Activated T-cell treated with anti-CD3 and anti-CD28 coated beads, Interleukin-2, amount 50 U/mL, for 24 hours (primary cell): ENCODE measurements at regions not wholly inside any gene's neighbourhood (a gene's known extent, or its start where the extent isn't known, plus 50 kb on each side); places are given as distances from the start of the nearest gene placed in this dataset.

Experiments used
- DNase-seq: peaks from one replicate; pipeline ENCODE4 v3.0.0-alpha.2; 2020
- H3K27ac Mint-ChIP-seq: 2 replicates; pipeline ENCODE4 v1.8.0; 2020; ENCODE audit warnings: mild to moderate bottlenecking, mixed read lengths
- H3K27me3 Mint-ChIP-seq: 2 replicates; pipeline ENCODE4 v1.8.0; 2020; ENCODE audit warnings: mixed read lengths
- H3K36me3 Mint-ChIP-seq: 2 replicates; pipeline ENCODE4 v1.8.0; 2020; ENCODE audit warnings: low read depth, mixed read lengths
- H3K4me1 Mint-ChIP-seq: 2 replicates; pipeline ENCODE4 v1.8.0; 2020; ENCODE audit warnings: low read depth, mixed read lengths
- H3K4me3 Mint-ChIP-seq: 2 replicates; pipeline ENCODE4 v1.8.0; 2020; ENCODE audit warnings: mild to moderate bottlenecking, moderate library complexity, mixed read lengths
- H3K9me3 Mint-ChIP-seq: 2 replicates; pipeline ENCODE4 v1.8.0; 2020; ENCODE audit warnings: mixed read lengths

- H3K9me3 Mint-ChIP-seq = no peaks in the 10 kb centered on the region
- no peaks in the 10 kb centered on the region for H3K36me3 Mint-ChIP-seq
- no peak for DNase-seq
- H3K4me3 Mint-ChIP-seq = no peak overlapping the region
- no peak overlapping the region for H3K27ac Mint-ChIP-seq
- H3K27me3 Mint-ChIP-seq = no peaks in the 10 kb centered on the region
- H3K4me1 Mint-ChIP-seq = no peaks in the 10 kb centered on the region
Observed at GRCh38 chr9:14393418-14393817, 79.5 kb upstream of the NFIB start.

- no peaks in the 10 kb centered on the region for H3K27me3 Mint-ChIP-seq
- H3K27ac Mint-ChIP-seq = no peak overlapping the region
- no peak for DNase-seq
- no peaks in the 10 kb centered on the region for H3K9me3 Mint-ChIP-seq
- no peaks in the 10 kb centered on the region for H3K4me1 Mint-ChIP-seq
- no peaks in the 10 kb centered on the region for H3K36me3 Mint-ChIP-seq
- no peak overlapping the region for H3K4me3 Mint-ChIP-seq
Observed at GRCh38 chr9:14391620-14392019, 77.7 kb upstream of the NFIB start.

- no peak overlapping the region for H3K4me3 Mint-ChIP-seq
- H3K27me3 Mint-ChIP-seq = peaks cover 3% of the 10 kb centered on the region
- no peaks in the 10 kb centered on the region for H3K36me3 Mint-ChIP-seq
- no peak overlapping the region for H3K27ac Mint-ChIP-seq
- no peak for DNase-seq
- no peaks in the 10 kb centered on the region for H3K9me3 Mint-ChIP-seq
- no peaks in the 10 kb centered on the region for H3K4me1 Mint-ChIP-seq
Observed at GRCh38 chr9:14389657-14390056, 75.7 kb upstream of the NFIB start.

- Mint-ChIP-seq H3K36me3 (no peaks in the 10 kb centered on the region), H3K27ac (no peak overlapping the region), H3K4me3 (no peak overlapping the region), H3K4me1 (no peaks in the 10 kb centered on the region), H3K9me3 (no peaks in the 10 kb centered on the region), H3K27me3 (peaks cover 3% of the 10 kb centered on the region)
- no peak for DNase-seq
Observed at GRCh38 chr9:14389146-14389545, 75.2 kb upstream of the NFIB start.

- Mint-ChIP-seq H3K27me3 (peaks cover 10% of the 10 kb centered on the region), H3K4me1 (no peaks in the 10 kb centered on the region), H3K36me3 (no peaks in the 10 kb centered on the region), H3K27ac (no peak overlapping the region), H3K9me3 (no peaks in the 10 kb centered on the region), H3K4me3 (no peak overlapping the region)
- no peak for DNase-seq
Observed at GRCh38 chr9:14383773-14384172, 69.8 kb upstream of the NFIB start.

GRCh38 chr9:14383294-14383693 is 69.4 kb upstream of the NFIB start:
- H3K4me1 Mint-ChIP-seq = no peaks in the 10 kb centered on the region
- H3K27ac Mint-ChIP-seq = no peak overlapping the region
- H3K4me3 Mint-ChIP-seq = no peak overlapping the region
- H3K9me3 Mint-ChIP-seq = no peaks in the 10 kb centered on the region
- peaks cover 10% of the 10 kb centered on the region for H3K27me3 Mint-ChIP-seq
- no peaks in the 10 kb centered on the region for H3K36me3 Mint-ChIP-seq
- DNase-seq = no peak

GRCh38 chr9:14380061-14380836 is 66.3 kb upstream of the NFIB start:
- H3K27me3 Mint-ChIP-seq = peaks cover 8% of the 10 kb centered on the region
- H3K9me3 Mint-ChIP-seq = no peaks in the 10 kb centered on the region
- DNase-seq = no peak
- H3K4me3 Mint-ChIP-seq = no peak overlapping the region
- H3K36me3 Mint-ChIP-seq = no peaks in the 10 kb centered on the region
- H3K27ac Mint-ChIP-seq = no peak overlapping the region
- no peaks in the 10 kb centered on the region for H3K4me1 Mint-ChIP-seq

- DNase-seq = no peak
- no peaks in the 10 kb centered on the region for H3K36me3 Mint-ChIP-seq
- no peak overlapping the region for H3K27ac Mint-ChIP-seq
- no peaks in the 10 kb centered on the region for H3K9me3 Mint-ChIP-seq
- no peak overlapping the region for H3K4me3 Mint-ChIP-seq
- peaks cover 8% of the 10 kb centered on the region for H3K27me3 Mint-ChIP-seq
- H3K4me1 Mint-ChIP-seq = no peaks in the 10 kb centered on the region
Observed at GRCh38 chr9:14379280-14379679, 65.3 kb upstream of the NFIB start.

- Mint-ChIP-seq H3K27me3 (peaks cover 6% of the 10 kb centered on the region), H3K4me3 (no peak overlapping the region), H3K36me3 (no peaks in the 10 kb centered on the region), H3K27ac (no peak overlapping the region), H3K9me3 (no peaks in the 10 kb centered on the region), H3K4me1 (no peaks in the 10 kb centered on the region)
- no peak for DNase-seq
Observed at GRCh38 chr9:14373706-14374105, 59.8 kb upstream of the NFIB start.

- DNase-seq = no peak
Observed at GRCh38 chr9:14373336-14373666, 59.4 kb upstream of the NFIB start.

GRCh38 chr9:14372437-14373335 is 58.7 kb upstream of the NFIB start:
- Mint-ChIP-seq H3K27ac (no peak overlapping the region), H3K27me3 (peaks cover 6% of the 10 kb centered on the region), H3K4me1 (no peaks in the 10 kb centered on the region), H3K9me3 (no peaks in the 10 kb centered on the region), H3K4me3 (no peak overlapping the region), H3K36me3 (no peaks in the 10 kb centered on the region)
- no peak for DNase-seq

More at GRCh38 chr9:14373336-14373666, 59.4 kb upstream of the NFIB start:
- H3K9me3 Mint-ChIP-seq = no peaks in the 10 kb centered on the region
- H3K4me3 Mint-ChIP-seq = no peak overlapping the region
- H3K27ac Mint-ChIP-seq = no peak overlapping the region
- peaks cover 6% of the 10 kb centered on the region for H3K27me3 Mint-ChIP-seq
- H3K36me3 Mint-ChIP-seq = no peaks in the 10 kb centered on the region
- H3K4me1 Mint-ChIP-seq = no peaks in the 10 kb centered on the region

- no peaks in the 10 kb centered on the region for H3K4me1 Mint-ChIP-seq
- no peaks in the 10 kb centered on the region for H3K9me3 Mint-ChIP-seq
- H3K27me3 Mint-ChIP-seq = peaks cover 23% of the 10 kb centered on the region
- H3K36me3 Mint-ChIP-seq = no peaks in the 10 kb centered on the region
- H3K4me3 Mint-ChIP-seq = no peak overlapping the region
- H3K27ac Mint-ChIP-seq = no peak overlapping the region
- DNase-seq = no peak
Observed at GRCh38 chr9:14369011-14369410, 55.1 kb upstream of the NFIB start.

- no peak for DNase-seq
- no peaks in the 10 kb centered on the region for H3K4me1 Mint-ChIP-seq
- peaks cover 20% of the 10 kb centered on the region for H3K27me3 Mint-ChIP-seq
- H3K4me3 Mint-ChIP-seq = no peak overlapping the region
- H3K36me3 Mint-ChIP-seq = no peaks in the 10 kb centered on the region
- H3K9me3 Mint-ChIP-seq = no peaks in the 10 kb centered on the region
- H3K27ac Mint-ChIP-seq = no peak overlapping the region
Observed at GRCh38 chr9:14366076-14366475, 52.1 kb upstream of the NFIB start.

GRCh38 chr9:14365670-14366069 is 51.7 kb upstream of the NFIB start:
- no peak overlapping the region for H3K27ac Mint-ChIP-seq
- H3K4me3 Mint-ChIP-seq = no peak overlapping the region
- peaks cover 20% of the 10 kb centered on the region for H3K27me3 Mint-ChIP-seq
- H3K36me3 Mint-ChIP-seq = no peaks in the 10 kb centered on the region
- no peak for DNase-seq
- no peaks in the 10 kb centered on the region for H3K4me1 Mint-ChIP-seq
- no peaks in the 10 kb centered on the region for H3K9me3 Mint-ChIP-seq
